ENCODE measurements at regions not wholly inside any gene's neighbourhood (a gene's known extent, or its start where the extent isn't known, plus 50 kb on each side); places are given as distances from the start of the nearest gene placed in this dataset.

DNA sequence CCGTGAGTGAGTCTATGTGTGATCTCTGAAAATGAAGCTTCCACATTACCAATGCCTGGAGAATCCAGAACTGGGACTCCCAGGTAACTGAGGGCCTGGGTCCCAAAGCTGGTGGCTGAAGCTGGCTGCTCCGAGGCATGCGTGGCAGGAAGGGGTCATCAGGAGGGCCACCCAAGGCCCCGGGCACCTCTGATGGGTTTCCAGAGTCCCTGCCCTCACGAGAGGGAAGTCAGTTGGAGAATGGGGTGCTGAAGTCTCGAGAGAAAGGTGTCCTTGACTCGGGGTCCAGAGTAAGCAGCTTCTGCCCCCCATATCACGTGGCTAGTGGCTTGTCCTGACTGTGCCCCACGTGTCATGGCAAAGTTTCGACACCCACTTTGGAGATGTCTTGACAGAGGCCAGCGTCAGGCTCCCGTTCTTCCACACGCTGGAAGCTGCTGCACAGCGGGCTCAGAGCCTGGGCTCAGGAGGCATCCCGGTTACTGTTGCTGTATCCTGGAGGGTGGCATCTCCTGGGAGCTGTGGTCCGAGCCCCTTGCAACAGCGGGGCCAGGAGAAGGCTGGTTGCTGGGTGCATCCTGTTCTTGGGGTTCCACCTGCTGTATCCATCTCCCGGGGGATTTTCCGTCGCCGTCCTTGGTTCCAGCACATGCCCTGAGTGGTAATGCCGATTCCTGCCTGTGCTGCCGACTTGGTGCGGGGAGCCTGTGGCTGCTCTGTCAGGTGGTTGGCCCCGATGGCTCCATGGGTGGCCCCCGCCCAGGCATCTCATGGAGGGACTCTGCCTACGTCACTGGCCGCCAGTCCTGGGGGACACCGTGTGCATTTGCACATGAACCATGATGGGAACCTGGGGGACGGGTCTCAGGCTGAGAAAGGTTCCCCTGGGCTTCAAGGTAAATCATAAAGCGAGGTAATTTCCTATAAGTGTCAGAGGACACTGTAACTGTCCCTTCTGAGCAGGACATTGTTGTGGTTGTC is 183.3 kb upstream of the HDAC4 start:
- TF ChIP-seq, protein P1, sequence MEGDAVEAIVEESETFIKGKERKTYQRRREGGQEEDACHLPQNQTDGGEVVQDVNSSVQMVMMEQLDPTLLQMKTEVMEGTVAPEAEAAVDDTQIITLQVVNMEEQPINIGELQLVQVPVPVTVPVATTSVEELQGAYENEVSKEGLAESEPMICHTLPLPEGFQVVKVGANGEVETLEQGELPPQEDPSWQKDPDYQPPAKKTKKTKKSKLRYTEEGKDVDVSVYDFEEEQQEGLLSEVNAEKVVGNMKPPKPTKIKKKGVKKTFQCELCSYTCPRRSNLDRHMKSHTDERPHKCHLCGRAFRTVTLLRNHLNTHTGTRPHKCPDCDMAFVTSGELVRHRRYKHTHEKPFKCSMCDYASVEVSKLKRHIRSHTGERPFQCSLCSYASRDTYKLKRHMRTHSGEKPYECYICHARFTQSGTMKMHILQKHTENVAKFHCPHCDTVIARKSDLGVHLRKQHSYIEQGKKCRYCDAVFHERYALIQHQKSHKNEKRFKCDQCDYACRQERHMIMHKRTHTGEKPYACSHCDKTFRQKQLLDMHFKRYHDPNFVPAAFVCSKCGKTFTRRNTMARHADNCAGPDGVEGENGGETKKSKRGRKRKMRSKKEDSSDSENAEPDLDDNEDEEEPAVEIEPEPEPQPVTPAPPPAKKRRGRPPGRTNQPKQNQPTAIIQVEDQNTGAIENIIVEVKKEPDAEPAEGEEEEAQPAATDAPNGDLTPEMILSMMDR (IDR thresholded peaks at IDR 0.05; ENCODE audit: extremely low read depth in 1 of 2, insufficient read depth in 1 of 2, low read depth in 1 of 2, low read length in 2 of 2) = no peak
- TF ChIP-seq POLR2AphosphoS5 (IDR thresholded peaks at IDR 0.05; ENCODE audit: insufficient read depth, low read depth, low read length) = no peak
- TF ChIP-seq POLR2A (IDR thresholded peaks at IDR 0.05; ENCODE audit: low read depth, low read length) = no peak
- TF ChIP-seq JUN (IDR thresholded peaks at IDR 0.05; ENCODE audit: borderline replicate concordance, insufficient read depth, insufficient read length, low read depth) = no peak
- no peak for TF ChIP-seq EZH2 (IDR thresholded peaks at IDR 0.05; ENCODE audit: borderline replicate concordance, low read depth, low read length, severe bottlenecking)
- TF ChIP-seq, protein P2, sequence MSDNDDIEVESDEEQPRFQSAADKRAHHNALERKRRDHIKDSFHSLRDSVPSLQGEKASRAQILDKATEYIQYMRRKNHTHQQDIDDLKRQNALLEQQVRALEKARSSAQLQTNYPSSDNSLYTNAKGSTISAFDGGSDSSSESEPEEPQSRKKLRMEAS (IDR thresholded peaks at IDR 0.05; ENCODE audit: insufficient read depth, insufficient read length) = no peak
- TF ChIP-seq FOS (IDR thresholded peaks at IDR 0.05; ENCODE audit: borderline replicate concordance, insufficient read depth, low read length) = no peak
- TF ChIP-seq GATA2 (IDR thresholded peaks at IDR 0.05; ENCODE audit: insufficient read depth, insufficient read length, low read depth, low read length) = no peak
